Frontal cortex (tissue), 3 donors: ENCODE measurements at regions not wholly inside any gene's neighbourhood (a gene's known extent, or its start where the extent isn't known, plus 50 kb on each side); places are given as distances from the start of the nearest gene placed in this dataset.
A peak's percentile ranks its signal among the peaks of the same experiment; 100 is the strongest.
"Not testable (repeated sequence)": the region's sequence is repeated elsewhere in the genome, so short reads cannot be mapped to it uniquely, and the experiment has no call there.

Experiments used
- DNase-seq, 2 donors: peaks; one replicate each; pipeline ENCODE4 v3.0.0; 2012; ENCODE audit warnings: low spot score in 2 of 2
- FAIRE-seq: peaks from 2 replicates; lab custom pipeline; 2012; peaks lifted over from hg19 to GRCh38; lab: Jason Lieb, UNC
- donor health status: control.
- donor health status: control.
- donor health status: control.

DNA sequence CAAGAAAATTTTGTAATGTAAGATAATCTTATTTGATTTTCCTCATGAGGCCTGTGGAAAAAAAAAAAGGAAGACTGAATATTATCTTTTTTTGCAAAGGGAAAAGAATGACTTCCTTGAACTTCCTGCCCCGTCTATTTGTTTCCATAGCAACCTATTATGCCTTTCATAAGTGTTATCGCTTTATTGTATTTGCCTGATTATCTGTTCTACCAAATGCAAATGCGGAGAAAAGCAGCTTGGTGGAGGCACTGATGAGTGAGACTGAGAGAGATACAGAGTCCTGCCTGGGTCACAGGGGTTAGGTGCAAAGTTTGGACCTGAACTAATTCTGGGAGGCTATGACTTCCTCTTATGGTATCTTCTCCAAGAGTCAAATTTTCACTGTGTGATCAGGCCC is 334.0 kb upstream of the KCNMB2 start:
- FAIRE-seq = no peak
- no peak for DNase-seq

DNA sequence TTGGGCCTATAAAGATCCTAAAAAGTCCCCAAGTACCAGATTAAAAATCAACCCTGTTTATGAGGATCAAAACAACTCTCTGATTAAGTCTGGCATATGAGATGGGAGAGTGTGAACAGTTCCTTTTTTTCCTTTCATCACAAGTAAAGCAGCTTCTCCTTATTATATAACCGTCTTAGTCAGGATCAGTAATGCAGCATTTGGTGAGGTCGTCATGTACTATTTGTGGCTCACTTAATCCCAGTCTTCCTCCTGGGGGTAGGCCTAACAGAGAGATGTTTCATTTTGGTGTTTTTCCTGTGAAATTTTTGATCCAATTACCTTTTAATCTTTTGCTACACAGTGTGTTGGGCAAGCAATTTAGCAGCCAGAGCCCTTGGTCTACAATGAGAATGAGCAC is 333.1 kb upstream of the KCNMB2 start:
- peak in 1 of 2 donors; percentile 4 for DNase-seq
- FAIRE-seq = no peak

GRCh38 chr3:178203650-178204049 is 332.6 kb upstream of the KCNMB2 start:
- no peak for FAIRE-seq

GRCh38 chr3:178205740-178206139 is 330.5 kb upstream of the KCNMB2 start:
- FAIRE-seq (no peak), DNase-seq (no peak)

More at GRCh38 chr3:178203650-178204049, 332.6 kb upstream of the KCNMB2 start:
- DNase-seq = no peak

DNA sequence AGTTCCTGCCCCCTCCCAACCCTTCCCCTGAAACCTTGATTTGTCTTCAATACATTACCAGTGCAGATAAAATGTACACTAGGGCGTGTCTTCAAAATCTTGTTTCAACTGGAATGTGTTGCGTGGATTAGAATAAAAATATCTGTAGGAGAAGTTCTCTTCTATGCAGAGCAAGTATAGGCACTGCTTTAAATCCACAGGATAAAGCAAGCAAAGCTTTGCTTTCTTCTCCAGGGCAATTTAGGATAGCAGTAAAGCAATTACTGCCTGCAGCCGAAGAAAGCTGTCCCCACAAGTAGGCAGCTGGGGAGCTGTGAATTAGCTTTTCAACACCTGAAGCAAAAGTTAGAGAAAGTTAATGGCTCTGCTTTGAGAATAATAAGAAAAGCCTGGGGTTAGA is 329.7 kb upstream of the KCNMB2 start:
- DNase-seq (no peak), FAIRE-seq (no peak)

- FAIRE-seq, DNase-seq: not testable (repeated sequence)
These were observed 329.1 kb upstream of the KCNMB2 start for GRCh38 chr3:178207161-178207560.

DNA sequence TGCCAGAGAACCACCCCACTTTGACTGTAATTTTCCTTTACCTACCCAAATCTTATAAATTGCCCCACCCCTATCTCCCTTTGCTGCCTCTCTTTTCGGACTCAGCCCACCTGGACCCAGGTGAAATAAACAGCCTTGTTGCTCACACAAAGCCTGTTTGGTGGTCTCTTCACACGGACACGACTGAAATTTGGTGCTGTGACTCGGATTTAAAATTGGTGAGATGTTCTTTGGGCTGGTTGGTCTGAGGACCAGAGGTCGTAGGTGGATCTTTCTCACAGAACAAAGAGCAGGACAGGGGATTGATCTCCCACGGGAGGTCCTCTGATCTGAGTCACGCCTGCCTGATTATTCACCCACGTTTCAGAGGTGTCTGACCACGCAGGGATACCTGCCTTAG is 328.6 kb upstream of the KCNMB2 start:
- DNase-seq, FAIRE-seq: not testable (repeated sequence)

DNA sequence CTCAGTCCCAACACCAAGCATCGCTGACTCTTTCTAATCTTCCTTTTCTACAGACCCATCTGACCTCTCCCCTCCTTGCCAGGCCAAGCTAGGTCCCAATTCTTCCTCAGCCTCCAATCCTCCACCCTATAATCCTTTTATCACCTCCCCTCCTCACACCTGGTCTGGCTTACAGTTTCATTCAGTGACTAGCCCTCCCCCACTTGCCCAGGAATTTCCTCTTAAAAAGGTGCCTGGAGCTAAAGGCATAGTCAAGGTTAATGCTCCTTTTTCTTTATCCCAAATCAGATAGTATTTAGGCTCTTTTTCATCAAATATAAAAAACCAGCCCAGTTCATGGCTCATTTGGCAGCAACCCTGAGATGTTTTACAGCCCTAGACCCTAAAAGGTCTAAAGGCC is 327.1 kb upstream of the KCNMB2 start:
- not testable (repeated sequence) for DNase-seq, FAIRE-seq

DNA sequence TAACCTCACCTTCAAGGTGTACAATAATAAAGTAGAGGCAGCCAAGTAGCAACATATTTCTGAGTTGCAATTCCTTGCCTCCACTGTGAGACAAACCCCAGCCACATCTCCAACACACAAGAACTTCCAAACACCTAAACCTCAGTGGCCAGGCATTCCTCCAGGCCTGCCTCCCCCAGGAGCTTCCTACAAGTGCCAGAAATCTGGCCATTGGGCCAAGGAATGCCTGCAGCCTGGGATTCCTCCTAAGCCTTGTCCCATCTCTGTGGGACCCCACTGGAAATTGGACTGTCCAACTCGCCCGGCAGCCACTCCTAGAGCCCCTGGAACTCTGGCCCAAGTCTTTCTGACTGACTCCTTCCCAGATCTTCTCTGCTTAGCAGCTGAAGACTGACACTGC is 326.6 kb upstream of the KCNMB2 start:
- not testable (repeated sequence) for DNase-seq

DNA sequence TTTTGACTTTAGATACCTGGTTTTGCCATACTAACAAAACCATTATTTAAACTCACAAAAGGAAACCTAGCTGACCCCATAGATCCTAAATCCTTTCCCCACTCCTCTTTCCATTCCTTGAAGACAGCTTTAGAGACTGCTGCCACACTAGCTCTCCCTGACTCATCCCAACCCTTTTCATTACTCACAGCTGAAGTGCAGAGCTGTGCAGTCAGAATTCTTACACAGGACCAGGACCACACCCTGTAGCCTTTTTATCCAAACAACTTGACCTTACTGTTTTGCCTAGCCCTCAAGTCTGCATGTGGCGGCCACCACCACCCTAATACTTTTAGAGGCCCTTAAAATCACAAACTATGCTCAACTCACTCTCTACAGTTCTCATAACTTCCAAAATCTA is 325.1 kb upstream of the KCNMB2 start:
- not testable (repeated sequence) for DNase-seq, FAIRE-seq

More for the DNA sequence above, 326.6 kb upstream of the KCNMB2 start:
- FAIRE-seq = not testable (repeated sequence)

DNA sequence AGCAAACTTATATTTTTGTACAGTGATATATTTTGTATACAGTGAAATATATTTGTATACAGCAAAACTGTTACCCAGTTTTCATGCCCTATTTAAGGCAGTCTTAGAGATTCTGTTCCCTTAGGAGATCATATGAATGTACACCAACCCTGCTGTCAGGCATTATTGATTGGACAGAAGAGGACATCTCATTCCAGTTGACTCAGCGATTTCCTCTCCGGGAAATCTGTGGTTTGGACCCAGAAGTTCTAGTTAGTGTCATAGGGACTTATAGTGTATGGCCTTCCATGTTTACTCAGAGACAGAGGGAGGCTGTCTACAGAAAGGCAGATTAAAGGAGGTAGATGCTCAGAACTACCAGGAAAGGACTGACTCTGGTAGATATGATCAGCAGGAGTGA is 318.8 kb upstream of the KCNMB2 start:
- no peak for FAIRE-seq

GRCh38 chr3:178218231-178218630 is 318.0 kb upstream of the KCNMB2 start:
- FAIRE-seq (no peak), DNase-seq (no peak)

More for the DNA sequence above, 318.8 kb upstream of the KCNMB2 start:
- DNase-seq = no peak

GRCh38 chr3:178219661-178220060 is 316.6 kb upstream of the KCNMB2 start:
- DNase-seq, FAIRE-seq: not testable (repeated sequence)

GRCh38 chr3:178223876-178224275 is 312.4 kb upstream of the KCNMB2 start:
- FAIRE-seq = no peak

GRCh38 chr3:178226094-178226493 is 310.1 kb upstream of the KCNMB2 start:
- DNase-seq (no peak), FAIRE-seq (no peak)

More at GRCh38 chr3:178223876-178224275, 312.4 kb upstream of the KCNMB2 start:
- DNase-seq = no peak

DNA sequence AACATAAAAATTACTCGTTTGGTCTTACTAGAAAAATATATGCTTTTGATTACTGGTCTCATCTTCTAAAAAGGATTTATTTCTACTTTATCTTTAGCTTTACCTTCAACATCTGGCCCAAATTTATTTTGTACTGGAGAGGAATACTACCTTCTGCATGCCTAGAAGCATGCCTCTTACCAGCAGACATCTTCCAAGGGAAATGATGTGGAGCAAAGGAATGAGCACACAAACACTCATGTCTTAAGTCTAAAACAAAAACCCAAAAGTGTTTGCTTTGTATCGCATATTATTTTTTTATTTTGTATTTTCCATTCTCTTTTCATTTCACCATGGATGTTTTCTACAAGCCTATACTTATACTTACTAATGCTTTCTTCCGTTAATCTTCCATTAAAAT is 304.6 kb upstream of the KCNMB2 start:
- no peak for DNase-seq
- no peak for FAIRE-seq

DNA sequence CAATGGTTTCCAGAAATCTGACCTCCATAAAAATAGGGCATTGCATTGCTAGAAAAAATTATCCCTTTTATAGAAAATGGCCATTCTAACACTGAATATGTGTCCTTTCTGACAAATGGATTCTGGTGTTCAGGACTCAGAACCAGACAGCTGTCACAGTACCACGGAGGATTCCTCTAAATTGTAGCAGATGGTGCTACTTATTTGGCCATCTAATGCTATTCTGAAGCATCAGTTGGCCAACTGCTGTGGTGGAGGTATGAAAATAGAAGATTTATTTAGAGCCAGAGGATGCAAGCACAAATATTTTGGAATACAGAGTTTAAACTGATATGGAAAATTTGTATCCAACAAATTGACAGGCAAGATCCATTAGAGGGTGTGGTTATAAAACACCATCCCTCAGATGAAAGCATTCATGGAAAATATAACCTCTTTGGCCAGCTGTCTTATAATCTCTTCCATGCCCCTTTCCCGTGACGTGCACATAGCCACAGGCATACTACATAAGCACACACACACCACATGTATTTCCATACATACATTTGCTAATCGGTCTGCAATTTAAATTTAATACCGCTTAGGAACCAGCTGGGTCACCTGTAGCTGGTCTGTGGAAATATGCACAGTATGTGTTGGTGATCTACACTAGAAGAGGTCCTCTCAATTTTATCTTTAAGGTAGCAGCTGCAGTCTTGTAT is 302.7 kb upstream of the KCNMB2 start:
- no peak for DNase-seq
- FAIRE-seq = no peak

GRCh38 chr3:178236555-178237277 is 299.5 kb upstream of the KCNMB2 start:
- FAIRE-seq = no peak
- no peak for DNase-seq

- no peak for DNase-seq
- FAIRE-seq = no peak
These were observed 298.1 kb upstream of the KCNMB2 start for GRCh38 chr3:178238179-178238578.

- no peak for FAIRE-seq
- no peak for DNase-seq
These were observed 291.2 kb upstream of the KCNMB2 start for GRCh38 chr3:178244733-178245709.
